ENCODE measurements at regions not wholly inside any gene's neighbourhood (a gene's known extent, or its start where the extent isn't known, plus 50 kb on each side); places are given as distances from the start of the nearest gene placed in this dataset.
"Not testable (repeated sequence)": the region's sequence is repeated elsewhere in the genome, so short reads cannot be mapped to it uniquely, and the experiment has no call there.

DNA sequence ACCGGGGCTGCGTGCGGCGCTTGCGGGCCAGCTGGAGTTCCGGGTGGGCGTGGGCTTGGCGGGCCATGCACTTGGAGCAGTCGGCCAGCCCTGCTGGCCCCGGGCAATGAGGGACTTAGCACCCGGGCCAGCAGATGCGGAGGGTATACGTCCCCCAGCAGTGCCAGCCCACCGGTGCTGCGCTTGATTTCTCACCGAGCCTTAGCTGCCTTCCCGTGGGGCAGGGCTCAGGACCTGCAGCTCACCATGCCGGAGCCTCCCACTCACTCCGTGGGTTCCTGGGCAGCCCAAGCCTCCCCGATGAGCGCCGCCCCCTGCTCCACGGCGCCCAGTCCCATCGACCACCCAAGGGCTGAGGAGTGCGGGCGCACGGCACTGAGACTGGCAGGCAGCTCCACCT is 51.4 kb upstream of the INPP4B start:
- not testable (repeated sequence) for H3K9me2 ChIP-seq (replicated peaks; ENCODE audit: insufficient read depth, low read length); H3K27ac ChIP-seq (ENCODE audit: low read length); H3K27me3 ChIP-seq (replicated peaks; ENCODE audit: insufficient read depth, low read length); H3K4me2 ChIP-seq (ENCODE audit: low read depth, low read length); DNase-seq; H3K36me3 ChIP-seq (replicated peaks; ENCODE audit: insufficient read depth, low read length); H3F3A ChIP-seq (ENCODE audit: insufficient read depth, low read length); H4K20me1 ChIP-seq (ENCODE audit: insufficient read depth, low read length); H3K9me3 ChIP-seq (replicated peaks; ENCODE audit: insufficient read depth, low read length); H3K4me3 ChIP-seq (ENCODE audit: low read length); H3K9ac ChIP-seq (ENCODE audit: low read length); H2AFZ ChIP-seq (ENCODE audit: low read length); H3K4me1 ChIP-seq (ENCODE audit: low read length); H3K79me2 ChIP-seq (ENCODE audit: low read length)

DNA sequence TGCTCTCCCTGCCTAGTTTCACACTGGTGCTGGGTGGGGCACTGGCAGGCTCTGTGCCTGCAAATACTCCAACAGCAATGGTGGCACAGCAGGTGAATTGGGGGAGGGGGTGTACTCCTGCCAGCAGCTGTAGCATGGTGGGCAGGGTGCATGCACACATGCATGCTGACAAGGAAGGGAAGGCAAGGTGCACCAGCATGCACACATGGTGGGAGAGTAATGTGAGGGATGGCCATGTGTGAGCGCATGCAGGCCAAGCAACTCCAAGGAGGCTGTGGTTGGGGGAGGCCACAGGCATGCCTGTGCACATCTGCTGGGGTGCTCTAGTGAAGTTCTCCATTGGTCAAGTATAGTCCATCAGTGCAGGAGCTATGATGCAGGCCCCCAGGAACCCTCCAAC is 54.5 kb upstream of the INPP4B start:
- no peaks in the 10 kb centered on the region for H3K4me1 ChIP-seq (ENCODE audit: low read length)
- H4K20me1 ChIP-seq (ENCODE audit: insufficient read depth, low read length) = no peaks in the 10 kb centered on the region
- H3K9me3 ChIP-seq (replicated peaks; ENCODE audit: insufficient read depth, low read length) = no peaks in the 10 kb centered on the region
- H3K79me2 ChIP-seq (ENCODE audit: low read length) = no peaks in the 10 kb centered on the region
- no peak overlapping the region for H3K27ac ChIP-seq (ENCODE audit: low read length)
- H3K9me2 ChIP-seq (replicated peaks; ENCODE audit: insufficient read depth, low read length) = no peaks in the 10 kb centered on the region
- no peak for DNase-seq
- H3K9ac ChIP-seq (ENCODE audit: low read length) = no peak overlapping the region
- no peak overlapping the region for H3K4me3 ChIP-seq (ENCODE audit: low read length)
- H3K36me3 ChIP-seq (replicated peaks; ENCODE audit: insufficient read depth, low read length) = no peaks in the 10 kb centered on the region
- H3F3A ChIP-seq (ENCODE audit: insufficient read depth, low read length) = no peaks in the 10 kb centered on the region
- H3K4me2 ChIP-seq (ENCODE audit: low read depth, low read length) = no peak overlapping the region
- no peak for TF ChIP-seq EZH2 (optimal IDR thresholded peaks at IDR 0.05; ENCODE audit: low read depth, low read length)
- TF ChIP-seq, protein P1, sequence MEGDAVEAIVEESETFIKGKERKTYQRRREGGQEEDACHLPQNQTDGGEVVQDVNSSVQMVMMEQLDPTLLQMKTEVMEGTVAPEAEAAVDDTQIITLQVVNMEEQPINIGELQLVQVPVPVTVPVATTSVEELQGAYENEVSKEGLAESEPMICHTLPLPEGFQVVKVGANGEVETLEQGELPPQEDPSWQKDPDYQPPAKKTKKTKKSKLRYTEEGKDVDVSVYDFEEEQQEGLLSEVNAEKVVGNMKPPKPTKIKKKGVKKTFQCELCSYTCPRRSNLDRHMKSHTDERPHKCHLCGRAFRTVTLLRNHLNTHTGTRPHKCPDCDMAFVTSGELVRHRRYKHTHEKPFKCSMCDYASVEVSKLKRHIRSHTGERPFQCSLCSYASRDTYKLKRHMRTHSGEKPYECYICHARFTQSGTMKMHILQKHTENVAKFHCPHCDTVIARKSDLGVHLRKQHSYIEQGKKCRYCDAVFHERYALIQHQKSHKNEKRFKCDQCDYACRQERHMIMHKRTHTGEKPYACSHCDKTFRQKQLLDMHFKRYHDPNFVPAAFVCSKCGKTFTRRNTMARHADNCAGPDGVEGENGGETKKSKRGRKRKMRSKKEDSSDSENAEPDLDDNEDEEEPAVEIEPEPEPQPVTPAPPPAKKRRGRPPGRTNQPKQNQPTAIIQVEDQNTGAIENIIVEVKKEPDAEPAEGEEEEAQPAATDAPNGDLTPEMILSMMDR (IDR thresholded peaks at IDR 0.05; ENCODE audit: low read length) = no peak
- TF ChIP-seq EZH2phosphoT487 (IDR thresholded peaks at IDR 0.05; ENCODE audit: low read length) = no peak
- H3K27me3 ChIP-seq (replicated peaks; ENCODE audit: insufficient read depth, low read length) = no peaks in the 10 kb centered on the region
- H2AFZ ChIP-seq (ENCODE audit: low read length) = no peak overlapping the region

DNA sequence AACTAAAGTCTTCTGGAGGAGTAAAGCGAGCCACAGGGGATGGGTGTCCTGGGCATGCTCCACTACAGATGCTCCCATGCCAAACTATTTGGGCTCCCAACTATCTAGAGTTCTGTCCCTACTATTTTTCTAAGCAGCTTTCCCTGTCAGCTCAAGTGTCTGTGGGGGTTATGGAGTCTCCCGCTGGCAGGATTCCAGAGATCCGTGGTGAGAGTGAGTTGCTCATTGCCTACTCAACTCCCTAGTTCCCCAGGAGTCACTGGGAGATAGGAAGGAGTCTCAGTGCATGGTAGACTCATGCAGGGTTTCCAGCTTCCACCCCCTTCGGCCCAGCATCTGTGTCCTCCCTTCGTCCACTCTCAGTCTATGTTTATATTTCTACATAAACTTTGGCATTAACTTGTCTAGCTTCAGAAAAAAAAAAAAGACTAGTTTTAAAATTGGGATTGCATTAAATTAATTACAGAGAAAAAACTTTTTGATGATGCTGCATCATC is 55.1 kb upstream of the INPP4B start:
- H3K27me3 ChIP-seq (replicated peaks; ENCODE audit: insufficient read depth, low read length) = no peaks in the 10 kb centered on the region
- no peaks in the 10 kb centered on the region for H3K9me2 ChIP-seq (replicated peaks; ENCODE audit: insufficient read depth, low read length)
- no peaks in the 10 kb centered on the region for H4K20me1 ChIP-seq (ENCODE audit: insufficient read depth, low read length)
- TF ChIP-seq EZH2phosphoT487 (IDR thresholded peaks at IDR 0.05; ENCODE audit: low read length) (no peak), EZH2 (optimal IDR thresholded peaks at IDR 0.05; ENCODE audit: low read depth, low read length) (no peak)
- TF ChIP-seq, protein P1 (IDR thresholded peaks at IDR 0.05; ENCODE audit: low read length) = no peak
- H3K4me1 ChIP-seq (ENCODE audit: low read length) = no peaks in the 10 kb centered on the region
- H2AFZ ChIP-seq (ENCODE audit: low read length) = no peak overlapping the region
- no peaks in the 10 kb centered on the region for H3F3A ChIP-seq (ENCODE audit: insufficient read depth, low read length)
- no peaks in the 10 kb centered on the region for H3K9me3 ChIP-seq (replicated peaks; ENCODE audit: insufficient read depth, low read length)
- H3K27ac ChIP-seq (ENCODE audit: low read length) = no peak overlapping the region
- H3K4me3 ChIP-seq (ENCODE audit: low read length) = no peak overlapping the region
- H3K36me3 ChIP-seq (replicated peaks; ENCODE audit: insufficient read depth, low read length) = no peaks in the 10 kb centered on the region
- H3K4me2 ChIP-seq (ENCODE audit: low read depth, low read length) = no peak overlapping the region
- no peak overlapping the region for H3K9ac ChIP-seq (ENCODE audit: low read length)
- H3K79me2 ChIP-seq (ENCODE audit: low read length) = no peaks in the 10 kb centered on the region
- no peak for DNase-seq

DNA sequence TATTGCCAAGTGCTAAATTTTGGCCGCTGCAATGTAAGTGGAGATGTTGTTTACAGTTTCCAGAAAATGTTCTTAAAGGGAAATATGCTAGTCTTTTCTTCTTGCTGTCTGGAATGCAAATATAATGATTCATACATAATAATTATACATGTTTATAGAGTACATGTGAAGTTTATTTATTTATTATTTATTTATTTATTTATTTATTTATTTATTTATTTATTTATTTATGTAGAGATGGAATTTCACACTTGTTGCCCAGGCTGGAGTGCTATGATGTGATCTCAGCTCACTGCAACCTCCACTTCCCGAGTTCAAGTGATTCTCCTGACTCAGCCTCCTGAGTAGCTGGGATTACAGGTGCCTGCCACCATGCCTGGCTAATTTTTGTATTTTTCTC is 57.5 kb upstream of the INPP4B start:
- not testable (repeated sequence) for H3K36me3 ChIP-seq (replicated peaks; ENCODE audit: insufficient read depth, low read length); H3K9ac ChIP-seq (ENCODE audit: low read length); H3K4me2 ChIP-seq (ENCODE audit: low read depth, low read length); H3K27ac ChIP-seq (ENCODE audit: low read length); H3K4me1 ChIP-seq (ENCODE audit: low read length); H3F3A ChIP-seq (ENCODE audit: insufficient read depth, low read length); H3K9me3 ChIP-seq (replicated peaks; ENCODE audit: insufficient read depth, low read length); H3K9me2 ChIP-seq (replicated peaks; ENCODE audit: insufficient read depth, low read length); H2AFZ ChIP-seq (ENCODE audit: low read length); H4K20me1 ChIP-seq (ENCODE audit: insufficient read depth, low read length); H3K27me3 ChIP-seq (replicated peaks; ENCODE audit: insufficient read depth, low read length); H3K4me3 ChIP-seq (ENCODE audit: low read length); DNase-seq; H3K79me2 ChIP-seq (ENCODE audit: low read length)

All from MM.1S (cell line).